Naive thymus-derived CD8-positive, alpha-beta T cell (primary cell): ENCODE measurements at regions not wholly inside any gene's neighbourhood (a gene's known extent, or its start where the extent isn't known, plus 50 kb on each side); places are given as distances from the start of the nearest gene placed in this dataset.

Experiments used
- ATAC-seq, 2 donors: fragments of 150-1000 bp; cut with Tn5 transposase in 1 of 2; sonication (Bioruptor Pico), chemical (Tn5 transposase) in 1 of 2; 1 replicate in 1 of 2; 2 replicates in 1 of 2; pipeline ENCODE4 v1.10.0; 2021; ENCODE audit warnings: mild to moderate bottlenecking in 2 of 2, moderate library complexity in 2 of 2
- POLR2A ChIA-PET: fragments of 350-600 bp; sonication (Branson Sonifier 250); formaldehyde crosslinking; loops from one replicate; lab custom pipeline; 2021; ENCODE audit warnings: antibody characterized with exemption; lab: Charles Lee
- DNase-seq, 10 donors: peaks; one replicate each; pipeline versions ENCODE4 v3.0.0 to v3.0.0-alpha.2; 2020 to 2022
- H3K27ac Mint-ChIP-seq, 10 donors: one replicate each; pipeline ENCODE4 v1.8.0; 2020 to 2022; ENCODE audit warnings: mild to moderate bottlenecking in 10 of 10, mixed read lengths in 10 of 10, moderate library complexity in 4 of 10, inconsistent platforms in 1 of 10
- H3K27me3 Mint-ChIP-seq, 5 donors: one replicate each; pipeline ENCODE4 v1.8.0; 2021 to 2022; ENCODE audit warnings: mixed read lengths in 5 of 5
- H3K36me3 Mint-ChIP-seq, 3 donors: one replicate each; pipeline ENCODE4 v1.8.0; 2020 to 2022; ENCODE audit warnings: mixed read lengths in 3 of 3, mild to moderate bottlenecking in 2 of 3, inconsistent platforms in 1 of 3
- H3K4me1 Mint-ChIP-seq, 4 donors: one replicate each; pipeline ENCODE4 v1.8.0; 2021 to 2022; ENCODE audit warnings: mixed read lengths in 4 of 4
- H3K4me3 Mint-ChIP-seq, 10 donors: one replicate each; pipeline ENCODE4 v1.8.0; 2020 to 2022; ENCODE audit warnings: mild to moderate bottlenecking in 10 of 10, mixed read lengths in 10 of 10, moderate library complexity in 6 of 10, inconsistent platforms in 1 of 10
- H3K9me3 Mint-ChIP-seq, 9 donors: one replicate each; pipeline ENCODE4 v1.8.0; 2020 to 2022; ENCODE audit warnings: mixed read lengths in 9 of 9, mild to moderate bottlenecking in 3 of 9, inconsistent platforms in 1 of 9, moderate library complexity in 1 of 9

DNA sequence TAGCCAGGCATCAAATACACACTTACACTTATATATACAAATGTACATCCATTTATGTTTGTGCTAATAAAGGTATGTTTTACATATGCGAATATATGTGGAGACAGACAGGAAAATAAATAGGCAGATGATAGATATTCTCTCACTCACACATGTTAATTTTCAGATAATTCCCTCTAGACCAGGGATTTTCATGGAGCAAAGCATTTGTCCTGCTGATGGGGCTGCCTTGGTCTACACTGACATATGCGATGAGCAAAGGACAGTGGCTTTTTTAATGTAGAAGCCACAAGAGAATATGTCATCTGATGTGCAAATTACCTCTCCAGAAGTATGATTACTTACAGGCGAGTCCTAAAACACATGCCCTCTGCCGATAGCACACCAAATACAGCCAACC is 224.5 kb downstream of the VEGFC start:
- Mint-ChIP-seq H3K27me3 (peaks cover 0 to 2% (median 0%) of the 10 kb centered on the region in 5 donors), H3K36me3 (no peaks in the 10 kb centered on the region), H3K27ac (no peak overlapping the region), H3K4me3 (no peak overlapping the region), H3K4me1 (no peaks in the 10 kb centered on the region), H3K9me3 (peaks cover 0 to 3% (median 0%) of the 10 kb centered on the region in 9 donors)
- ATAC-seq (no peak), DNase-seq (no peak)
- POLR2A ChIA-PET = no interaction called here

DNA sequence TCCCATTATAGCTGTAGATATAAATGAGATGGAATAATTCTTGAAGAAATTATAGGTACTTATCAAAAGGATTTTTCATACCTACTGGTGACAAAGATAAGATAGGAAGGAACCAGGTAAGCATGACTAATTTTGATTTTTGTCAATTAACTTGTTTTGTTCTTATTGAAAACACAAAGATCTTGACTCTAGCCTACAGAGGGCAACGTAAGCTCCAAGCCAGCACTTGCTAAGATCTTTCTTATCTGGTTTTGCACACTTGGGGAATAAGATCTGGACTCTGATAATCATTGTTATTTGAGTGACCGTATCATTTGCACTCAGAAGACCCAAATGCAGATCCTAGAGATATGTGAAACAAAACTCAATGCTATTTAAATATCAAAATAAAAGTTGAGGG is 223.4 kb downstream of the VEGFC start:
- Mint-ChIP-seq H3K27ac (no peak overlapping the region), H3K36me3 (no peaks in the 10 kb centered on the region), H3K4me3 (no peak overlapping the region), H3K4me1 (no peaks in the 10 kb centered on the region), H3K9me3 (peaks cover 0 to 2% (median 0%) of the 10 kb centered on the region in 9 donors), H3K27me3 (no peaks in the 10 kb centered on the region)
- POLR2A ChIA-PET = no interaction called here
- ATAC-seq = no peak
- no peak for DNase-seq

DNA sequence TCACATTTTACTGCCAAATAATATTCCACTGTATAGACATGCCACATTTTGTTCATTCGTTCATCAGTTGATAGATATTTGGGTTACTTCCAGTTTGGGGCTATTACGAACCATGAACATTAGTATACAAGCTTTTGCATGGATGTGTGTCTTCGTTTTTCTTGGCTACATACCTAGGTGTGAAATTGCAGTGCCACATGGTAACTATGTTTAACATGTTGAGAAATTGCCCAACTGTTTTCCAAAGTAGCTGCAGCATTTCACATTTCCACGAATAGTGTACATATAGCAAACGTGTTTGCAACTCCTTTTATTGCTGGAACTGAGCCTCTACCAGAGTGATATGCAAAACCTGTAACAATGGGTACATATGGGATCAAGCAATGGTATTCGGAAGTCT is 221.5 kb downstream of the VEGFC start:
- H3K4me1 Mint-ChIP-seq = no peaks in the 10 kb centered on the region
- DNase-seq (no peak), ATAC-seq (no peak)
- H3K9me3 Mint-ChIP-seq = peaks cover 0 to 2% (median 0%) of the 10 kb centered on the region in 9 donors
- H3K36me3 Mint-ChIP-seq = no peaks in the 10 kb centered on the region
- H3K4me3 Mint-ChIP-seq = no peak overlapping the region
- H3K27me3 Mint-ChIP-seq = no peaks in the 10 kb centered on the region
- H3K27ac Mint-ChIP-seq = no peak overlapping the region
- POLR2A ChIA-PET = no interaction called here

DNA sequence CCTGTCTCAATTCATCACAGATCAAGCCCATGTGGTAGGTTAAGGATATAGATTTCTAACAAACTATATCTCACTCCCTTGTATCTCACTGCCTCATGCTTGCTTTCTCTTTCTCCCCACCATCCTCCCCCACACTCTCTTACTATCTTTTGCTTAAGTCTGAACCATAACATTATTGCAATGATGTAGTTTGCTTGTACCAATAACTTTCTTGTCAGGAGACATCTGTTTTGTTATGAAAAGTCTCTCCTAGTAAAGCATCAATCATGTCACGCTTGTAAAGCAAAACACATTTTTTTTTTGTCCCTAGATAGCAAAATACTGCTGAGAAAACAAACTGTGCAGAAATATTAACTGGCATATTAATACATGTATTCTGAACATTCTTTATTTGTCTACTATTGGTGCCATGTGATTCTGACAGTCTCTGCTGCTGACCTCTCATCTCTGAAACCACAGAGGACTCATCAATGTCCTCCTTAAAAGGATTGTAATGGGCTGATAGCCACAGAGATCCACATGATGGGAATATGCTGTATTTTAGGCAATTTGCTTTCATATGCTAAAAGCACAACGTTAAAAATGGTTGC is 217.5 kb downstream of the VEGFC start:
- peaks cover 0 to 2% (median 0%) of the 10 kb centered on the region in 9 donors for H3K9me3 Mint-ChIP-seq
- H3K27me3 Mint-ChIP-seq = no peaks in the 10 kb centered on the region
- H3K4me3 Mint-ChIP-seq = no peak overlapping the region
- ATAC-seq (no peak), DNase-seq (no peak)
- H3K36me3 Mint-ChIP-seq = no peaks in the 10 kb centered on the region
- no peak overlapping the region for H3K27ac Mint-ChIP-seq
- POLR2A ChIA-PET = no interaction called here
- H3K4me1 Mint-ChIP-seq = no peaks in the 10 kb centered on the region

DNA sequence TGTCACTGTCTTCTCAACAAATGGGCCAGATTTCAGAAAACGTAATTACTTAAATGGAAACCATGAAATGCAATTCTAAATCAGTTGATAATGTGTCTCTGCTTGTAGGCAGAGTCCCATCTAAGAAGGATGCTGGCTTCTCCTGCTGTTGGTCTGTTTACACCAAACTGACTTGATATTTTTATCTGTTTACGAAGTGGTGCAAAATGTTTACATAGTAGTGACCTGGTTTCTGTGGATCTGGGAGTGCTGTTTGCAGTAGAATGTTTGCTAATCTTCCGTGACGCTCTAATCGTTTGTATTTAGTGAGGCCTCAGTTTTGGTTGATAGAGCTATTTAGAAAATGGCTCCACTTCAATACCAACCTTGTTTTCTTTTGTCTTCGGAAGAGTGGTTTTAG is 213.5 kb downstream of the VEGFC start:
- peaks cover 0 to 9% (median 0%) of the 10 kb centered on the region in 5 donors for H3K27me3 Mint-ChIP-seq
- POLR2A ChIA-PET = no interaction called here
- H3K4me3 Mint-ChIP-seq = no peak overlapping the region
- ATAC-seq = no peak
- no peak overlapping the region for H3K27ac Mint-ChIP-seq
- H3K36me3 Mint-ChIP-seq = no peaks in the 10 kb centered on the region
- H3K4me1 Mint-ChIP-seq = no peaks in the 10 kb centered on the region
- no peak for DNase-seq
- H3K9me3 Mint-ChIP-seq = peaks cover 0 to 13% (median 2%) of the 10 kb centered on the region in 9 donors

DNA sequence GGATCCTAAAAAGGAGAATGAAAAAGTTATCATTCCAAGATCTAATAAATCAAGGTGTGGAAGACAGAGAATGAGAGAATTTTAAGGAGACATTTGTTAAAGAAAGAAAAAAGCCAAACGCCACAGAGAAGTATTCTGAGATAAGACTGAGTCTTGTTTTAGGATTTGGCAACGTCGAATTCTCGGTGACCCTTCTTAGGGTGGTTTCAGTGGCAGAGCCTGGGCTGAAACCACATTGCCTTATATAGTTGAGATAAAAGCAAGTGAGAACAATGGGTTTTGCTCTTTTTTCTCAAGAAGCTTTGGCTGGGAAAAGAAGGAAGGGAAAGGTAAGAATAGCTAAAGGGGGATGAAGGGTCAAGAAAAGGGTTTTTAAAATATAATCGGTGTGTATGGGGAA is 209.4 kb downstream of the VEGFC start:
- no peak overlapping the region for H3K27ac Mint-ChIP-seq
- POLR2A ChIA-PET = no interaction called here
- H3K4me3 Mint-ChIP-seq = no peak overlapping the region
- DNase-seq (no peak), ATAC-seq (no peak)
- H3K4me1 Mint-ChIP-seq = no peaks in the 10 kb centered on the region
- peaks cover 0 to 13% (median 2%) of the 10 kb centered on the region in 9 donors for H3K9me3 Mint-ChIP-seq
- H3K27me3 Mint-ChIP-seq = peaks cover 0 to 9% (median 0%) of the 10 kb centered on the region in 5 donors
- H3K36me3 Mint-ChIP-seq = no peaks in the 10 kb centered on the region

DNA sequence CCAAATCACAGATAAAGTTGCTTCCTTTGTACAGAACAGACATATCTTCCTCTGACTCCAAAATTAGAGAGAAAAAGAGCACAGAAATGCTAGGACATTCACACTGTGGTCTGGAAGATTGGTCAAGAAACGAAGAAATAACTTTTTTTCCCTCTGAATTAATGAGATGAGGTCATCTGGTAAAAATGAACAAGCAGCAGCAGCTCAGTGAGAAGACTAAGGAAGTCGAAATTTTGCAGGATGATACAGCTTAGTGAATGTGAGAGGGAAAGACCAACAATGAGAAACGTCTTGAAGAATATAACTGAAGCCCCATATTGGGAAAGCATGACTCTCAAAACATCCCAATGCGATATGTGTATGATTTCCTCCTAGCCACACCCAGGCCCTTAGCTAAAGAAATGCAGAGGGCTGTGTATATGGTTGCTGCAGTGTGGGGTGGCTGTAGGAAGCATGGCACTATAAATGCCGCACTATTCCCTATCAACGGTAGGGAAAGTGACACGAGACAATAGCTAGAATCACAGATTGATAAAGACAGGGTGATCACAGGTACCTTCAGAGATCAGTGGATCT is 208.6 kb downstream of the VEGFC start:
- H3K27me3 Mint-ChIP-seq = peaks cover 0 to 9% (median 0%) of the 10 kb centered on the region in 5 donors
- H3K4me3 Mint-ChIP-seq = no peak overlapping the region
- ATAC-seq (no peak), DNase-seq (no peak)
- POLR2A ChIA-PET = no interaction called here
- no peak overlapping the region for H3K27ac Mint-ChIP-seq
- H3K4me1 Mint-ChIP-seq = no peaks in the 10 kb centered on the region
- no peaks in the 10 kb centered on the region for H3K36me3 Mint-ChIP-seq
- peaks cover 0 to 20% (median 2%) of the 10 kb centered on the region in 9 donors for H3K9me3 Mint-ChIP-seq

DNA sequence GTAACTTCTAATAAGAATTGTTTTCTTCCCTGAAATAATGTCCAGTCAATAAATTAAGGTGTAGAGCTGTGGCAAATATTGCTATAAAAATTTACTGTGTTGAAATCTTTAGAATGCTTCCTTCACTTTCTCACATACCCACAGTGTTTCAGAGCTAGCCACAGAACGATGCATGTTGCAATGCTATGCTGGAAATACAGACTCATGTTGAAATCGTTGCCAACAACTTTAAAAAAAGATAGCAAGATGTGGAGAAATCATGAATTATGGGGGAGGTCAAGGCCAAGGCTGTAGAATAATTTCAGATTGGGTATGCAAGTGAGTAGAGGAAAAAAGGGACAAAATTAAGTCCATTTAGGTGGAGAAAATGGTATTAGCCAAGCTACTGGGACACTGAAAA is 204.8 kb downstream of the VEGFC start:
- Mint-ChIP-seq H3K27ac (no peak overlapping the region), H3K27me3 (peaks cover 0 to 12% (median 0%) of the 10 kb centered on the region in 5 donors), H3K9me3 (peaks cover 0 to 23% (median 5%) of the 10 kb centered on the region in 9 donors), H3K4me3 (no peak overlapping the region), H3K36me3 (no peaks in the 10 kb centered on the region), H3K4me1 (no peaks in the 10 kb centered on the region)
- no peak for ATAC-seq
- DNase-seq = no peak
- POLR2A ChIA-PET = no interaction called here

DNA sequence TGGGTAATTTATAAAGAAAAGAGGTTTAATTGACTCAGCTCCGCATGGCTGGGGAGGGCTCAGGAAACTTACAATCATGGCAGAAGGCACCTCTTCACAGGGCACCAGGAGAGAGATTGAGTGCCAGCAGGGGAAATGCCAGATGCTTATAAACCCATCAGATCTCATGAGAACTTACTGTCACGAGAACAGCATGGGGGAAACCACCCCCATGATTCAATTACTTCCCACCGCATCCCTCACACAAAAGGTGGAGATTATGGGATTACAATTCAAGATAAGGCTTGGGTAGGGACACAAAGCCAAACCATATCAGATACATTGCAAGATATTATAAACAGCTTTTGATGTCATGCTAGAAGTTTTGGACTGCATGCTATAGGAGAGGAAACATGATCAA is 204.3 kb downstream of the VEGFC start:
- Mint-ChIP-seq H3K4me3 (no peak overlapping the region), H3K27me3 (peaks cover 0 to 9% (median 0%) of the 10 kb centered on the region in 5 donors), H3K4me1 (no peaks in the 10 kb centered on the region), H3K9me3 (peaks cover 0 to 18% (median 5%) of the 10 kb centered on the region in 9 donors), H3K36me3 (no peaks in the 10 kb centered on the region), H3K27ac (no peak overlapping the region)
- no peak for ATAC-seq
- POLR2A ChIA-PET = no interaction called here
- DNase-seq = no peak

DNA sequence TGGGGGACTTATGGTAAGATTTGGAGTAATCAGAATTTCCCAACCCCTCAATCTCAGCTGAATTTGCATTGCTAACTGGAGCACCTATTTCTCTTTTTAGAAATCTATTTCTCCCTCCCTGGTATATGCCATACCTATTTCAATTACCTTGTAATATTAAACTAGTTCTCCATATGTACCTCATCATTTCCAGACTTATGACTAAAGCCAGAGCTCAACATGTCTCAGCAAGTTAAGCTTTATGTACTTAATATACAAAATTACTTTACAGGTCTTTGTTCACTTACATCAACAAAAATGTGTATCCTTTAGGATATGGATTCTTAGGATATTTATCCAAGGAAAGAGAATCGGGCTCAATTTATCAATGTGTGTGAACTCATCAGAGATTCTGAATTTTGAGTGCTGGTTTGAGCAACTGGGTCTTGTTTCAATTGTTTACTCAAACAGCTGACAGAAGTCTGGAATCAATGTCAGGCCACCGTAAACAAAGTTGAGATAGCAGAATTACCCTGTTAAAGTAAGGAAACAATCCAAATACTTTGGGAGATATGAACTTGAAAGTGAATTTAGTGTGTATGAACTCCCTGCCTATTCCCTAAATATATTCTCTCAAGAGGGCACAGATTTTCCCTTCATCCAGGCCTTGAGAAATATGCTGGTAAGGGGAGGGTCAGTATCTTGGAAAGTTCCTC is 199.6 kb downstream of the VEGFC start:
- POLR2A ChIA-PET = no interaction called here
- no peak for DNase-seq
- Mint-ChIP-seq H3K4me1 (no peaks in the 10 kb centered on the region), H3K36me3 (no peaks in the 10 kb centered on the region), H3K27ac (no peak overlapping the region), H3K4me3 (no peak overlapping the region), H3K27me3 (peaks cover 0 to 4% (median 0%) of the 10 kb centered on the region in 5 donors), H3K9me3 (peaks cover 0 to 12% (median 2%) of the 10 kb centered on the region in 9 donors)
- no peak for ATAC-seq

DNA sequence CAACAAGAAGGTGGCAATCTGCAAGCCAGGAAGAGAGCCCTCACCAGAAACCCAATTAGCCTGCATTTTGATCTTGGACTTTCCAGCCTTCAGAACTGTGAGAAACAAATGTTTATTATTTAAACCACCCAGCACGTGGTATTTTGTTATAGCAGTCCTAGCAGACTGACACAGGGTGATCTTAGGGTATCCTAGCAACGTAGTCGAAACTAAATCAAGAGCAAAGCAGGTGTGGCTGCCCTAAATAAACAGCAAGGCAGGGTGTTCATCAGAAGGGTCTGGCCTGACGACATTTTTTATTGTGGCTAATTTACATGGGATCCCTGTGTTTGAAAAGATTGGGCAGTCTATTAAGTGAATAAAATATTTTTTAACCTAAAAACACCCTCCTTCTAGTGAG is 198.8 kb downstream of the VEGFC start:
- Mint-ChIP-seq H3K4me3 (no peak overlapping the region), H3K27me3 (peaks cover 0 to 4% (median 0%) of the 10 kb centered on the region in 5 donors), H3K4me1 (no peaks in the 10 kb centered on the region), H3K27ac (no peak overlapping the region), H3K9me3 (peaks cover 0 to 12% (median under 1%) of the 10 kb centered on the region in 9 donors), H3K36me3 (no peaks in the 10 kb centered on the region)
- ATAC-seq = no peak
- no peak for DNase-seq
- POLR2A ChIA-PET = no interaction called here

DNA sequence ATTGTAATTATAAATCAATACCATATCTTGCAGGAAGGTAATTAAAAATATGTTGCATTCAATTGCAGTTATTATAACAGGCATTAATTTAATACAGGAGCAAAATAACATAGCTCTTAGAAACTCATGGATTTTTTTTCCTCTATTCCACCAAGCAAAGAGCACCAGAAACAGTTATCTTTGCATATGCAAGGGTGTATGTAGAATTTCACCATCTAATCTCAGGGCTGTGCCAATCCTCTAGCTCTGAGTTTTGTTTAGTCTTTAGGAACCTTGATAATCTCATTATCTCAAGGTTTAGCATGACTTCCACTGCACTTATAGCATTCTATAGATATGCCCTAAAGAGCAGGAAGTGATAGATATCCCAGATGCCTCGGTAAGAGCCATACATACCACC is 197.5 kb downstream of the VEGFC start:
- no peaks in the 10 kb centered on the region for H3K27me3 Mint-ChIP-seq
- ATAC-seq (no peak), DNase-seq (no peak)
- H3K9me3 Mint-ChIP-seq = peaks cover 0 to 7% (median 0%) of the 10 kb centered on the region in 9 donors
- H3K4me1 Mint-ChIP-seq = no peaks in the 10 kb centered on the region
- POLR2A ChIA-PET = no interaction called here
- H3K36me3 Mint-ChIP-seq = no peaks in the 10 kb centered on the region
- H3K4me3 Mint-ChIP-seq = no peak overlapping the region
- no peak overlapping the region for H3K27ac Mint-ChIP-seq

DNA sequence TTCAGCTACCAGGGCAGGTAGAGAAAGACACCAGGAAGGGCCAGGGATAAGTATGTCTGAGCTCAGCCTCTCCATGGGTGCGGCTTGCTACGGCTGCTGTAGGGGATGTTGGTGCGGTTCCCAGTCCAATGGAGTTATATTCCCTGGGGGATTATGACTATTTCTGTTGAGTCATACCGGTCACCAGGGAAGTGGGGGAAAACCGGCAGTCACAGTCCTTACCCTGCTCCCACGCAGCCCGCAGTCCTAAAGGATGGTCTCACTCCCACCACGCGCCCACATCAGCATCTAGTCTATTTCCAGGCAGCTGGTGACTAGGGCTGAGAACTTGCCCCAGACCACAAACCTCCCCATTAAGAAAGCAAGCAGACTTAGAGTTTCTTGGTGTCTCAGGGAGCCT is 191.6 kb downstream of the VEGFC start:
- Mint-ChIP-seq H3K4me1 (no peaks in the 10 kb centered on the region), H3K27ac (no peak overlapping the region), H3K27me3 (peaks cover 0 to 3% (median 0%) of the 10 kb centered on the region in 5 donors), H3K36me3 (no peaks in the 10 kb centered on the region), H3K4me3 (no peak overlapping the region), H3K9me3 (peaks cover 0 to 7% (median 0%) of the 10 kb centered on the region in 9 donors)
- ATAC-seq (no peak), DNase-seq (no peak)
- POLR2A ChIA-PET = no interaction called here
